ENCODE measurements at regions not wholly inside any gene's neighbourhood (a gene's known extent, or its start where the extent isn't known, plus 50 kb on each side); places are given as distances from the start of the nearest gene placed in this dataset.

GRCh38 chr1:30033256-30034104, 689.9 kb downstream of the MATN1 start:
- Histone ChIP-seq H3K27me3 (ENCODE audit: control insufficient read depth in 4 of 4, insufficient read depth in 4 of 4, low read length in 3 of 4) (no peaks in the 10 kb centered on the region), H3K9me3 (ENCODE audit: control insufficient read depth in 4 of 4, low read length in 3 of 4) (no peaks in the 10 kb centered on the region), H3K4me3 (ENCODE audit: low read depth in 1 of 3, low read length in 3 of 3) (no peak overlapping the region), H3K27ac (ENCODE audit: low read depth in 1 of 2, low read length in 2 of 2) (no peak overlapping the region), H3K9ac (ENCODE audit: low read depth in 1 of 2, low read length in 2 of 2) (no peak overlapping the region), H3K4me1 (ENCODE audit: control insufficient read depth in 4 of 4, insufficient read depth in 4 of 4, low read length in 3 of 4) (no peaks in the 10 kb centered on the region), H3K36me3 (ENCODE audit: control insufficient read depth in 4 of 4, insufficient read depth in 3 of 4, low read depth in 1 of 4, low read length in 3 of 4) (no peaks in the 10 kb centered on the region)
- WGBS = 88% methylated on average over 8 of the region's 8 CpGs
- peak; percentile 26 for DNase-seq (ENCODE audit: low spot score)
- TF ChIP-seq EGR1 (IDR thresholded peaks at IDR 0.05; ENCODE audit: low read depth in 2 of 2) (no peak), GABPA (IDR thresholded peaks at IDR 0.05 in 1 of 2, conservative IDR thresholded peaks at IDR 0.05 in 1 of 2) (no peak), JUND (IDR thresholded peaks at IDR 0.05) (no peak), NR2F2 (IDR thresholded peaks at IDR 0.05) (no peak), REST (IDR thresholded peaks at IDR 0.05) (no peak), HNF4A (conservative IDR thresholded peaks at IDR 0.05) (no peak), FOXA1 (IDR thresholded peaks at IDR 0.05) (no peak), RXRA (IDR thresholded peaks at IDR 0.05) (no peak), RAD21 (IDR thresholded peaks at IDR 0.05) (no peak), HNF4G (IDR thresholded peaks at IDR 0.05) (no peak), TAF1 (conservative IDR thresholded peaks at IDR 0.05) (no peak), SP1 (IDR thresholded peaks at IDR 0.05) (no peak), MAX (IDR thresholded peaks at IDR 0.05) (no peak), YY1 (IDR thresholded peaks at IDR 0.05) (no peak), ATF3 (IDR thresholded peaks at IDR 0.05) (no peak)
- TF ChIP-seq, protein P1, sequence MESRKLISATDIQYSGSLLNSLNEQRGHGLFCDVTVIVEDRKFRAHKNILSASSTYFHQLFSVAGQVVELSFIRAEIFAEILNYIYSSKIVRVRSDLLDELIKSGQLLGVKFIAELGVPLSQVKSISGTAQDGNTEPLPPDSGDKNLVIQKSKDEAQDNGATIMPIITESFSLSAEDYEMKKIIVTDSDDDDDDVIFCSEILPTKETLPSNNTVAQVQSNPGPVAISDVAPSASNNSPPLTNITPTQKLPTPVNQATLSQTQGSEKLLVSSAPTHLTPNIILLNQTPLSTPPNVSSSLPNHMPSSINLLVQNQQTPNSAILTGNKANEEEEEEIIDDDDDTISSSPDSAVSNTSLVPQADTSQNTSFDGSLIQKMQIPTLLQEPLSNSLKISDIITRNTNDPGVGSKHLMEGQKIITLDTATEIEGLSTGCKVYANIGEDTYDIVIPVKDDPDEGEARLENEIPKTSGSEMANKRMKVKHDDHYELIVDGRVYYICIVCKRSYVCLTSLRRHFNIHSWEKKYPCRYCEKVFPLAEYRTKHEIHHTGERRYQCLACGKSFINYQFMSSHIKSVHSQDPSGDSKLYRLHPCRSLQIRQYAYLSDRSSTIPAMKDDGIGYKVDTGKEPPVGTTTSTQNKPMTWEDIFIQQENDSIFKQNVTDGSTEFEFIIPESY (IDR thresholded peaks at IDR 0.05) = no peak
- TF ChIP-seq, protein P2, sequence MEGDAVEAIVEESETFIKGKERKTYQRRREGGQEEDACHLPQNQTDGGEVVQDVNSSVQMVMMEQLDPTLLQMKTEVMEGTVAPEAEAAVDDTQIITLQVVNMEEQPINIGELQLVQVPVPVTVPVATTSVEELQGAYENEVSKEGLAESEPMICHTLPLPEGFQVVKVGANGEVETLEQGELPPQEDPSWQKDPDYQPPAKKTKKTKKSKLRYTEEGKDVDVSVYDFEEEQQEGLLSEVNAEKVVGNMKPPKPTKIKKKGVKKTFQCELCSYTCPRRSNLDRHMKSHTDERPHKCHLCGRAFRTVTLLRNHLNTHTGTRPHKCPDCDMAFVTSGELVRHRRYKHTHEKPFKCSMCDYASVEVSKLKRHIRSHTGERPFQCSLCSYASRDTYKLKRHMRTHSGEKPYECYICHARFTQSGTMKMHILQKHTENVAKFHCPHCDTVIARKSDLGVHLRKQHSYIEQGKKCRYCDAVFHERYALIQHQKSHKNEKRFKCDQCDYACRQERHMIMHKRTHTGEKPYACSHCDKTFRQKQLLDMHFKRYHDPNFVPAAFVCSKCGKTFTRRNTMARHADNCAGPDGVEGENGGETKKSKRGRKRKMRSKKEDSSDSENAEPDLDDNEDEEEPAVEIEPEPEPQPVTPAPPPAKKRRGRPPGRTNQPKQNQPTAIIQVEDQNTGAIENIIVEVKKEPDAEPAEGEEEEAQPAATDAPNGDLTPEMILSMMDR (IDR thresholded peaks at IDR 0.05; ENCODE audit: low read depth, low read length, missing input control) = no peak
